Stimulated activated CD4-positive, alpha-beta T cell treated with anti-CD3 and anti-CD28 coated beads, Interleukin-4, amount 100 ng/mL, for 1 hour (primary cell): ENCODE measurements at regions not wholly inside any gene's neighbourhood (a gene's known extent, or its start where the extent isn't known, plus 50 kb on each side); places are given as distances from the start of the nearest gene placed in this dataset.

Source experiments
- DNase-seq: peaks from one replicate; pipeline ENCODE4 v3.0.0-alpha.2; 2020

- no peak for DNase-seq
Measured at GRCh38 chr7:121810831-121811672, 61.9 kb upstream of the PTPRZ1 start.

- DNase-seq = no peak
Measured at GRCh38 chr7:121807078-121807477, 65.9 kb upstream of the PTPRZ1 start.

- DNase-seq = no peak
Measured at GRCh38 chr7:121803039-121803438, 69.9 kb upstream of the PTPRZ1 start.

- no peak for DNase-seq
Measured at GRCh38 chr7:121800916-121801675, 71.9 kb upstream of the PTPRZ1 start.

GRCh38 chr7:121798896-121799295 is 74.1 kb upstream of the PTPRZ1 start:
- DNase-seq = no peak

- DNase-seq = no peak
Measured at GRCh38 chr7:121798453-121798840, 74.5 kb upstream of the PTPRZ1 start.

GRCh38 chr7:121797657-121798452 is 75.1 kb upstream of the PTPRZ1 start:
- DNase-seq = no peak

GRCh38 chr7:121796936-121797656 is 75.9 kb upstream of the PTPRZ1 start:
- no peak for DNase-seq

GRCh38 chr7:121796381-121796780 is 76.6 kb upstream of the PTPRZ1 start:
- no peak for DNase-seq

GRCh38 chr7:121795736-121796135 is 77.2 kb upstream of the PTPRZ1 start:
- no peak for DNase-seq

- no peak for DNase-seq
Measured at GRCh38 chr7:121793716-121794115, 79.2 kb upstream of the PTPRZ1 start.

- DNase-seq = no peak
Measured at GRCh38 chr7:121777672-121778071, 95.3 kb upstream of the PTPRZ1 start.

GRCh38 chr7:121774563-121774962 is 98.4 kb upstream of the PTPRZ1 start:
- DNase-seq = no peak

- no peak for DNase-seq
Measured at GRCh38 chr7:121766676-121767075, 106.3 kb upstream of the PTPRZ1 start.

GRCh38 chr7:121761399-121761798 is 111.6 kb upstream of the PTPRZ1 start:
- no peak for DNase-seq

- no peak for DNase-seq
Measured at GRCh38 chr7:121755818-121756552, 117.0 kb upstream of the PTPRZ1 start.

- DNase-seq = no peak
Measured at GRCh38 chr7:121755286-121755685, 117.7 kb upstream of the PTPRZ1 start.

GRCh38 chr7:121753944-121754343 is 119.0 kb upstream of the PTPRZ1 start:
- DNase-seq = no peak

- DNase-seq = no peak
Measured at GRCh38 chr7:121752706-121753105, 120.3 kb upstream of the PTPRZ1 start.

GRCh38 chr7:121748546-121748945 is 124.4 kb upstream of the PTPRZ1 start:
- no peak for DNase-seq

- no peak for DNase-seq
Measured at GRCh38 chr7:121745856-121746255, 127.1 kb upstream of the PTPRZ1 start.

- no peak for DNase-seq
Measured at GRCh38 chr7:121744877-121745276, 128.1 kb upstream of the PTPRZ1 start.
